ENCODE measurements at regions not wholly inside any gene's neighbourhood (a gene's known extent, or its start where the extent isn't known, plus 50 kb on each side); places are given as distances from the start of the nearest gene placed in this dataset.

- Histone ChIP-seq H3K4me2 (replicated peaks; ENCODE audit: low read depth, low read length, poor library complexity, severe bottlenecking) (no peak overlapping the region), H3K79me2 (ENCODE audit: control insufficient read depth, insufficient read depth, low read length) (no peaks in the 10 kb centered on the region), H4K20me1 (ENCODE audit: control insufficient read depth, insufficient read depth, low read length, poor library complexity, severe bottlenecking) (no peaks in the 10 kb centered on the region), H2AFZ (ENCODE audit: insufficient read depth, low read depth, low read length, poor library complexity, severe bottlenecking) (no peak overlapping the region), H3K9ac (ENCODE audit: low read length) (no peak overlapping the region), H3K4me3 (ENCODE audit: control extremely low read depth in 1 of 5, extremely low read depth in 1 of 5, insufficient read depth in 1 of 5, low read depth in 2 of 5, low read length in 4 of 5) (no peak overlapping the region), H3K36me3 (replicated peaks in 1 of 2; ENCODE audit: control extremely low read depth in 1 of 2, control insufficient read depth in 1 of 2, extremely low read depth in 1 of 2, insufficient read depth in 2 of 2, low read length in 1 of 2) (no peaks in the 10 kb centered on the region), H3K9me3 (ENCODE audit: control extremely low read depth in 1 of 3, control insufficient read depth in 2 of 3, insufficient read depth in 1 of 3, low read length in 2 of 3) (no peaks in the 10 kb centered on the region), H3K27me3 (replicated peaks in 1 of 4; ENCODE audit: control extremely low read depth in 1 of 4, control insufficient read depth in 3 of 4, insufficient read depth in 4 of 4, low read length in 3 of 4) (no peaks in the 10 kb centered on the region), H3K4me1 (ENCODE audit: control insufficient read depth in 2 of 2, insufficient read depth in 2 of 2, low read length in 2 of 2) (no peaks in the 10 kb centered on the region), H3K27ac (ENCODE audit: low read length in 2 of 2) (no peak overlapping the region)
- no peaks in the 10 kb centered on the region for H3K4me1 Mint-ChIP-seq
- H3K4me3 Mint-ChIP-seq: no peak overlapping the region
- no peak overlapping the region for H3K27ac Mint-ChIP-seq
- WGBS (ENCODE audit: insufficient coverage): 84% methylated on average over 5 of the region's 8 CpGs
- DNase-seq (no peak), ATAC-seq (ENCODE audit: low read depth) (no peak)
- CTCF ChIA-PET: no interaction called here
- peaks cover 34% of the 10 kb centered on the region for H3K27me3 Mint-ChIP-seq
- TF ChIP-seq EZH2 (IDR thresholded peaks at IDR 0.05; ENCODE audit: borderline replicate concordance, insufficient read depth, low read depth, low read length, poor library complexity, severe bottlenecking) (no peak), CTCF (IDR thresholded peaks at IDR 0.05) (no peak)
- intact Hi-C loops (cut with micrococcal nuclease): no loop called here
- POLR2A ChIA-PET: no interaction called here
- no peaks in the 10 kb centered on the region for H3K9me3 Mint-ChIP-seq (ENCODE audit: insufficient read depth)
Observed at GRCh38 chr2:16466133-16466820, 199.4 kb downstream of the CYRIA start.

- ChIA-PET POLR2A (no interaction called here), CTCF (no interaction called here)
- intact Hi-C loops (cut with micrococcal nuclease): no loop called here
- no peak overlapping the region for H3K4me3 ChIP-seq (ENCODE audit: control extremely low read depth in 1 of 5, extremely low read depth in 1 of 5, insufficient read depth in 1 of 5, low read depth in 2 of 5, low read length in 4 of 5)
- H4K20me1 ChIP-seq (ENCODE audit: control insufficient read depth, insufficient read depth, low read length, poor library complexity, severe bottlenecking): no peaks in the 10 kb centered on the region
- Mint-ChIP-seq H3K4me3 (no peak overlapping the region), H3K27me3 (peaks cover 40% of the 10 kb centered on the region), H3K27ac (no peak overlapping the region), H3K9me3 (ENCODE audit: insufficient read depth) (no peaks in the 10 kb centered on the region), H3K4me1 (no peaks in the 10 kb centered on the region)
- WGBS (ENCODE audit: insufficient coverage): 97% methylated on average over 3 of the region's 3 CpGs
- no peak for ATAC-seq (ENCODE audit: low read depth)
- H2AFZ ChIP-seq (ENCODE audit: insufficient read depth, low read depth, low read length, poor library complexity, severe bottlenecking): no peak overlapping the region
- H3K4me1 ChIP-seq (ENCODE audit: control insufficient read depth in 2 of 2, insufficient read depth in 2 of 2, low read length in 2 of 2): no peaks in the 10 kb centered on the region
- H3K4me2 ChIP-seq (replicated peaks; ENCODE audit: low read depth, low read length, poor library complexity, severe bottlenecking): no peak overlapping the region
- TF ChIP-seq EZH2 (IDR thresholded peaks at IDR 0.05; ENCODE audit: borderline replicate concordance, insufficient read depth, low read depth, low read length, poor library complexity, severe bottlenecking) (no peak), CTCF (IDR thresholded peaks at IDR 0.05) (no peak)
- no peaks in the 10 kb centered on the region for H3K27me3 ChIP-seq (replicated peaks in 1 of 4; ENCODE audit: control extremely low read depth in 1 of 4, control insufficient read depth in 3 of 4, insufficient read depth in 4 of 4, low read length in 3 of 4)
- no peak overlapping the region for H3K9ac ChIP-seq (ENCODE audit: low read length)
- no peaks in the 10 kb centered on the region for H3K79me2 ChIP-seq (ENCODE audit: control insufficient read depth, insufficient read depth, low read length)
- H3K9me3 ChIP-seq (ENCODE audit: control extremely low read depth in 1 of 3, control insufficient read depth in 2 of 3, insufficient read depth in 1 of 3, low read length in 2 of 3): no peaks in the 10 kb centered on the region
- H3K36me3 ChIP-seq (replicated peaks in 1 of 2; ENCODE audit: control extremely low read depth in 1 of 2, control insufficient read depth in 1 of 2, extremely low read depth in 1 of 2, insufficient read depth in 2 of 2, low read length in 1 of 2): no peaks in the 10 kb centered on the region
- no peak for DNase-seq
- no peak overlapping the region for H3K27ac ChIP-seq (ENCODE audit: low read length in 2 of 2)
Observed at GRCh38 chr2:16464641-16465040, 201.0 kb downstream of the CYRIA start.

All from B cell (primary cell).